PFSK-1 (cell line): ENCODE measurements at regions not wholly inside any gene's neighbourhood (a gene's known extent, or its start where the extent isn't known, plus 50 kb on each side); places are given as distances from the start of the nearest gene placed in this dataset.

ENCODE experiments used
- POLR2AphosphoS5 ChIP-seq: IDR thresholded peaks from 2 replicates; pipeline ENCODE4 v1.6.1; 2012; ENCODE audit warnings: low read depth, mild to moderate bottlenecking, control low read depth, low read length, moderate library complexity
- SIN3A ChIP-seq: IDR thresholded peaks from 2 replicates; pipeline ENCODE4 v1.6.1; 2012; ENCODE audit warnings: mild to moderate bottlenecking, low read length, moderate library complexity, borderline replicate concordance; ENCODE audit not compliant: insufficient read depth
- TAF1 ChIP-seq: IDR thresholded peaks from 2 replicates; pipeline ENCODE4 v1.6.1; 2012; ENCODE audit warnings: low read length, control low read depth, borderline replicate concordance; ENCODE audit not compliant: insufficient read depth

DNA sequence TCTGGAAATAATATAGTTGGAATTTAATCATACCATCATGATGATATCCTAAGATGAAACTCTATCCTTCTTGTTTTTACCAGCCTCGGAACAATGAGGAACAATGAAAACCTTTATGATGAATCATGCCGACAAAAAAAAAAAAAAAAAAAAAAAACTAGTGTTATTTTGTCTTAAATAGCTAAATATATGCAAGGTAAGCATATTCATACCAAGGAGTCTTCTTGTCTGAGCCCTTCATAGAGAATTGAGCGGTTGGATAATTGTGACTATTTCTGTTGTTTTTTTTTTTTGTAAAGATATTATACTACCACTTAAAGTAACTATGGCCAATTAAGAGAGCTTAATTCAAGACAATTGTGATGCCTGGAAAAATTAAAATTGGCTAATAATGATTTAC, 244.0 kb upstream of the PCDH9 start:
- TF ChIP-seq TAF1 (no peak), POLR2AphosphoS5 (no peak), SIN3A (no peak)
